ENCODE measurements at regions not wholly inside any gene's neighbourhood (a gene's known extent, or its start where the extent isn't known, plus 50 kb on each side); places are given as distances from the start of the nearest gene placed in this dataset.
A peak's percentile ranks its signal among the peaks of the same experiment; 100 is the strongest.

- no peaks in the 10 kb centered on the region for H3K36me3 ChIP-seq (ENCODE audit: control insufficient read depth in 1 of 2, insufficient read depth in 2 of 2, low read length in 2 of 2)
- peaks cover 7 to 27% of the 10 kb centered on the region in 2 experiments; a peak in 2 of 4 replicates for H3K9me3 ChIP-seq (ENCODE audit: control insufficient read depth in 1 of 2, insufficient read depth in 1 of 2, low read depth in 1 of 2, low read length in 2 of 2)
- H3K9ac ChIP-seq (ENCODE audit: low read length) = no peak overlapping the region
- H3K4me3 ChIP-seq (replicated peaks in 1 of 2; ENCODE audit: low read depth in 1 of 2, low read length in 2 of 2) = no peak overlapping the region
- no peak overlapping the region for H2AFZ ChIP-seq (ENCODE audit: low read depth, low read length, poor library complexity, severe bottlenecking)
- peak; percentile 4 for DNase-seq (ENCODE audit: low read depth, low spot score)
- no peaks in the 10 kb centered on the region for H3K79me2 ChIP-seq (ENCODE audit: insufficient read depth, low read length)
- ATAC-seq = peak; percentile 36; the same call in 1 of the 2 replicates
- no TSS peak for BruUV-seq (replicated peaks)
- H3K27me3 ChIP-seq (ENCODE audit: insufficient read depth, low read length) = no peaks in the 10 kb centered on the region
- ChIA-PET CTCF (interaction anchor here (1.4 kb wide), 1 partner anchor 736 kb away, joined by 5 read pairs; no protein-coding TSS in a partner anchor), POLR2A (no interaction called here), RAD21 (ENCODE audit: low non-redundant PET in 1 of 2, low total read pairs in 2 of 2, uncharacterized antibody in 2 of 2, unreplicated experiment in 2 of 2) (no interaction called here)
- no peak overlapping the region for H3K27ac ChIP-seq (ENCODE audit: low read depth, low read length)
- H3K4me1 ChIP-seq (ENCODE audit: control insufficient read depth in 1 of 2, insufficient read depth in 2 of 2, low read length in 2 of 2) = no peaks in the 10 kb centered on the region
- H3K9me2 ChIP-seq (ENCODE audit: insufficient read depth) = no peaks in the 10 kb centered on the region
- intact Hi-C loops (cut with micrococcal nuclease) = loop anchor here (10.0 kb wide), 1 partner anchor 610 kb away; no protein-coding TSS in a partner anchor
- TF ChIP-seq, protein P1, sequence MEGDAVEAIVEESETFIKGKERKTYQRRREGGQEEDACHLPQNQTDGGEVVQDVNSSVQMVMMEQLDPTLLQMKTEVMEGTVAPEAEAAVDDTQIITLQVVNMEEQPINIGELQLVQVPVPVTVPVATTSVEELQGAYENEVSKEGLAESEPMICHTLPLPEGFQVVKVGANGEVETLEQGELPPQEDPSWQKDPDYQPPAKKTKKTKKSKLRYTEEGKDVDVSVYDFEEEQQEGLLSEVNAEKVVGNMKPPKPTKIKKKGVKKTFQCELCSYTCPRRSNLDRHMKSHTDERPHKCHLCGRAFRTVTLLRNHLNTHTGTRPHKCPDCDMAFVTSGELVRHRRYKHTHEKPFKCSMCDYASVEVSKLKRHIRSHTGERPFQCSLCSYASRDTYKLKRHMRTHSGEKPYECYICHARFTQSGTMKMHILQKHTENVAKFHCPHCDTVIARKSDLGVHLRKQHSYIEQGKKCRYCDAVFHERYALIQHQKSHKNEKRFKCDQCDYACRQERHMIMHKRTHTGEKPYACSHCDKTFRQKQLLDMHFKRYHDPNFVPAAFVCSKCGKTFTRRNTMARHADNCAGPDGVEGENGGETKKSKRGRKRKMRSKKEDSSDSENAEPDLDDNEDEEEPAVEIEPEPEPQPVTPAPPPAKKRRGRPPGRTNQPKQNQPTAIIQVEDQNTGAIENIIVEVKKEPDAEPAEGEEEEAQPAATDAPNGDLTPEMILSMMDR (IDR thresholded peaks at IDR 0.05 in 2 of 3, conservative IDR thresholded peaks at IDR 0.05 in 1 of 3; ENCODE audit: borderline replicate concordance in 1 of 3, insufficient read depth in 1 of 3, low read depth in 2 of 3, low read length in 2 of 3) = peak in 2 of 3 experiments; percentile 36 to 37; a peak in 3 of 6 replicates
- peak; percentile 24; the same call in 1 of the 2 replicates for TF ChIP-seq RAD21 (IDR thresholded peaks at IDR 0.05; ENCODE audit: low read depth)
- TF ChIP-seq REST (IDR thresholded peaks at IDR 0.05; ENCODE audit: low read depth) = peak; percentile 59
- no peak for TF ChIP-seq POLR2A (IDR thresholded peaks at IDR 0.05; ENCODE audit: borderline replicate concordance, extremely low read depth, insufficient read depth, insufficient read length)
- no peak for TF ChIP-seq EZH2 (IDR thresholded peaks at IDR 0.05)
- no peak for TF ChIP-seq ZFX (IDR thresholded peaks at IDR 0.05)
- no peak overlapping the region for H3K4me2 ChIP-seq (ENCODE audit: low read length)
- H4K20me1 ChIP-seq (ENCODE audit: insufficient read depth) = no peaks in the 10 kb centered on the region
Measured at GRCh38 chr22:34414467-34415440, 494.5 kb upstream of the LARGE1 start.
